HG03520 (cell line): ENCODE measurements at regions not wholly inside any gene's neighbourhood (a gene's known extent, or its start where the extent isn't known, plus 50 kb on each side); places are given as distances from the start of the nearest gene placed in this dataset.
"Not testable (repeated sequence)": the region's sequence is repeated elsewhere in the genome, so short reads cannot be mapped to it uniquely, and the experiment has no call there.

Experiments used
- ATAC-seq: cut with Tn5 transposase; IDR thresholded peaks from one replicate; pipeline ENCODE4 v1.9.1; 2021; ENCODE audit warnings: mild to moderate bottlenecking, moderate library complexity; ENCODE audit not compliant: unreplicated experiment

- ATAC-seq, result no peak
Observed at GRCh38 chr2:54040250-54040649, 69.5 kb upstream of the PSME4 start.

DNA sequence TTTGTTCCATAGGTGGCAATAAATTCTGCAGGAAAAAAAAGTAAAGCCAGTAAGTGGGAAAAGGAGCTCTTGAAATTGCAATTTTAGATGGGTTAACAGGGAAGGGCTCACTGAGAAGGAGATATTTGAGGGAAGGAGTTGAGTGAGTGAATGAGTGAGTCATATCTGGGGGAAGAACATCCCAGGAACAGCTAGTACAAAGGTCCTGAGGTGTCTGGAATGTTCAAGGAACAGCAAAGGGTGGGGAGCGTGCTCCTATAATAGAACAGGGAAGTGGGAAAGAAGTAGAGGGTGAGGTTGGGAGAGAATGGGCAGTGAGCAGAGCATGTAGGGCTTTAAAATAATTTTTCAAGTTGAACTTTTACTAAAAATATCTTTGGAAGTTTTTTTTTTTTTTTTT, 68.0 kb upstream of the PSME4 start:
- no peak for ATAC-seq

GRCh38 chr2:54031288-54031687, 60.5 kb upstream of the PSME4 start:
- not testable (repeated sequence) for ATAC-seq

GRCh38 chr2:54030806-54031205, 60.0 kb upstream of the PSME4 start:
- ATAC-seq, result no peak

DNA sequence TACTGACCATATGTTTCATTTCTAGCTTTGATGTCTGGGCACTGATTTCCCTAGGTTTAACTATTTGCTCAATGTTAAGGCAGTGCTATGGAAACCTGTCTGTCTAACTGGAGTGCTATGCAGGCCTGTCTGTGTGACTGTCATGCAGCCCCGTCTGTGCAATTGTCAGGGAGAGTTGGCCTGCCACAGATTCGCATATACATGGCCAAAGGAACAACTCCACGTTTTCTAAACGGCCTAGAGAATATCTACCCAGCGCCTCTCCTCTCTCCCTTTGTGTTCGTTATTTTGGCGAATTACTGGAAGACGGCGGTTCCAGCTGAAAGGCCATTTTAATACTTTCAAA, 59.6 kb upstream of the PSME4 start:
- no peak for ATAC-seq

DNA sequence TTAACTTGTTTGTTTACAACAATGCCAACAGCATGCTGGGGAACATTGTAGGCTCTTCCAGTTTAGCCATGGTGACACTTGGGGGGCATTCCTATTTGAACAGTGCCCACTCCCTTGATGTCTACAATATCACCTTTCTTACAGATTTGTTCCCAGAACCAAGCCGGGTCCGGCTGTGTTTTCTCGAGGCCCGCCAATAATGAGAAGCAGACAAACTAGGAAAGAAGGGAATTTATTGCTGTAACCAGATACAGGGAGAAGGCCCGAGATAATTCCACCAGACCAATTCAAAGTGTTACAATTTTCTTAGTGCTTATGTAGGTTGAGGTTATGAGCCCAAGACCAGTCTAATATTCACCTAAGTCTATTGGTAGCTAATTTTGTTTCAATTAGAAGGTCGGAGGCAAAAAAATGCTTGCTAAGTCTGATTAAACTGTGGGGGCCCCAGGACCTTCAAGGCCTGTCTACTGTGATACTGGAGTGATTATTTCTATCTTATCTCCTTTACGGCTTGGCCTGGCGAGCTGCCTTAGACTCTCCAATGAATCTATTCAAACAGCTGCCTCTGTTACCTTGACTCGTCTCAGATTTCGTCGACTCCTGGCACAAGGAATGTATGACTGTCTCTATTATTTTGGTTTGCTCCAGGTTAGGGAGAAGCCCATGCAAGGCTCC, 59.1 kb upstream of the PSME4 start:
- ATAC-seq, result no peak

DNA sequence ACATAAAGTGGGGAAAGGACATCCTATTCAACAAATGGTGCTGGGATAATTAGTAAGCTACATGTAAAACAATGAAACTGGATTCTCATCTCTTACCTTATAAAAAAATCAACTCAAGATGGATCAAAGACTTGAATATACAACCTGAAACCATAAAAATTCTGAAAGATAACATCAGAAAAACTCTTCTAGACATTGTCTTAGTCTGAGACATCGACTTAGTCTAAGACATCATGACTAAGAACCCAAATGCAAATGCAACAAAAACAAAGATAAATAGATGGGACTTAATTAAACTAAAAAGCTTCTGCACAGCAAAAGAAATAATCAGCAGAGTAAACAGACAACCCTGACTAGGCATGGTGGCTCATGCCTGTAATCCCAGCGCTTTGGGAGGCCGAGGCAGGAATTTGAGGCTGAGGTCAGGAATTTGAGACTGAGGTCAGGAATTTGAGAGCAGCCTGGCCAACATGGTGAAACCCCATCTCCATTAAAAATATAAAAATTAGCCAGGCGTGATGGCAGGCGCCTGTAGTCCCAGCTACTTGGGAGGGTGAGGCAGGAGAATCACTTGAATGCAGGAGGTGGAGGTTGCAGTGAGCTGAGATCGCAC, 54.8 kb upstream of the PSME4 start:
- not testable (repeated sequence) for ATAC-seq

DNA sequence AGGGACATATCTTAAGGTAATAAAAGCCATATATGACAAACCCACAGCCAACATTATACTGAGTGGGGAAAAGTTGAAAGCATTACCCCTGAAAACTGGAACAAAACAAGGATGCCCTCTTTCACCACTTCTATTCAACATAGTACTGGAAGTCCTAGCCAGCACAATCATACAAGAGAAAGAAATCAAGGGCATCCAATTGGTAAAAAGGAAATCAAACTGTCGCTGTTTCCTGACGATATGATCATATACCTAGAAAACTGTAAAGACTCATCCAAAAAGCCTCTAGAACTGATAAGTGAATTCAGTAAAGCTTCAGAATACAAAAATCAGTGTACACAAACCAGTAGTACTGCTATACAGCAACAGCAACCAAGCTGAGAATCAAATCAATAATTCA, 53.8 kb upstream of the PSME4 start:
- ATAC-seq, result no peak

DNA sequence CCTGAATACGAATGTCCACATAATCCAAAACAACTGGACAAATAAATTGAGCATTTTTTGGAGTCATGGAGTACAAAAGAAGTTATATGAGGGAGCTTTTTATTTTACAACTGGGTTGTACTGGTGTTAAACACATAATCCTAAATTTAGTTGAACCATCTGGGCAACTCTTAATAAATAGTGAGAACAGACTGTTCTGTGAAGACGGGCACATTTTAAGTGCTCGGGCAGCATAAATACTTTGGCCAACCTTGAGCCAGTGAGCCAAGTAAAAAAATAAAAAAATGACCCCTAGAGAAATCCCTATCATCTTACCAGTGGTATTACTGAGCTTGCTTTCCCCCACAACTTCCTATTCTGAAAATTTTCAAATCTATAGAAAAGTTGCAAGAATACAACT, 50.9 kb upstream of the PSME4 start:
- no peak for ATAC-seq

DNA sequence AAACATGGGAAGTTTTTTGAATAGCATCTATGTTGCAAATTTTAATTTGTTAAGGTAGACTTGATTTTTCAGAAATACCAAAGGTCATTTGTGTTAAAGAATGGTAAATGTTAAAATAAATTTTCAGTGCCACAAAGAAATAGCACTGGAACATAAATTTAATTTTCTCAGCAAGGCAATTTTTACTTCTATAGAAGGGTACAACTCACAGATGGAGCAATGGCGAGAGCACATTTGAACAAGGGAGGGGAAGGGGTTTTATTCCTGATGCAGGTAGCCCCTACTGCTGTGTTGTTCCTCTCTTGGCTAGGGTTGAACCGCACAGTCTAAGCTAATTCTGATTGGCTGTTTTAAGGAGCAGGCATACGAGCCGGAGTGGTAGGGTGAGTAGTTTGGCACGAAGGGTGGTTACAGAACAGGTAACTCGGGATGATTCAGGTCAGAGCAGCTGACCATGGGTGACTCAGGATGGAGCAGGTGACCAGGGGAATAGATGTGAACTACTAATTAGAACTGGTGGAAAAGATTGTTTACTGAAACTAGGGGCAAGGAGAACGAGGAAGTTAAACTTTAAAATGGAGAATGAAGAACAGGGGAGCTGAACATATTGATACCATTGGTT, 50.1 kb upstream of the PSME4 start:
- ATAC-seq, result no peak
